WTC11 (cell line): ENCODE measurements at regions not wholly inside any gene's neighbourhood (a gene's known extent, or its start where the extent isn't known, plus 50 kb on each side); places are given as distances from the start of the nearest gene placed in this dataset.

Experiments used
- FOXJ3 ChIP-seq: sonication (generic); formaldehyde crosslinking; IDR thresholded peaks from 2 replicates; pipeline ENCODE4 v1.9.0; 2021; ENCODE audit warnings: missing genetic modification reagents, mild to moderate bottlenecking, borderline replicate concordance
- KAT7 ChIP-seq: sonication (generic); formaldehyde crosslinking; IDR thresholded peaks from 2 replicates; pipeline ENCODE4 v1.8.1; 2023; ENCODE audit warnings: missing genetic modification reagents, mild to moderate bottlenecking, borderline replicate concordance
- SP1 ChIP-seq: sonication (generic); formaldehyde crosslinking; conservative IDR thresholded peaks from 2 replicates; pipeline ENCODE4 v1.8.1; 2022; ENCODE audit warnings: missing genetic modification reagents
- TP53 ChIP-seq: sonication (generic); formaldehyde crosslinking; IDR thresholded peaks from 2 replicates; pipeline ENCODE4 v1.8.1; 2023; ENCODE audit warnings: mild to moderate bottlenecking, missing genetic modification reagents
- ZNF416 ChIP-seq: fragments of 250-450 bp; sonication (Bioruptor Pico); IDR thresholded peaks from 2 replicates; pipeline ENCODE4 v1.9.0; 2021; ENCODE audit warnings: mild to moderate bottlenecking, inconsistent platforms
- TF ChIP-seq, protein P1 (sequence below): sonication (generic); formaldehyde crosslinking; IDR thresholded peaks from 2 replicates; pipeline ENCODE4 v1.8.1; 2022; ENCODE audit warnings: missing genetic modification reagents, borderline replicate concordance
- TF ChIP-seq, protein P2 (sequence below): fragments of 200-600 bp; IDR thresholded peaks from 2 replicates; pipeline ENCODE4 v1.8.0; 2022; ENCODE audit warnings: antibody characterized with exemption
- TF ChIP-seq, protein P3 (sequence below): sonication (generic); formaldehyde crosslinking; IDR thresholded peaks from 2 replicates; pipeline ENCODE4 v1.8.1; 2023; ENCODE audit warnings: mild to moderate bottlenecking, missing genetic modification reagents, moderate library complexity
- TF ChIP-seq, protein P4 (sequence below): sonication (generic); formaldehyde crosslinking; IDR thresholded peaks from 2 replicates; pipeline ENCODE4 v1.8.0; 2023; ENCODE audit warnings: missing genetic modification reagents, mild to moderate bottlenecking, borderline replicate concordance
- TF ChIP-seq, protein P5 (sequence below): sonication (generic); formaldehyde crosslinking; IDR thresholded peaks from 2 replicates; pipeline ENCODE4 v1.8.1; 2023; ENCODE audit warnings: mild to moderate bottlenecking, missing genetic modification reagents, moderate library complexity

DNA sequence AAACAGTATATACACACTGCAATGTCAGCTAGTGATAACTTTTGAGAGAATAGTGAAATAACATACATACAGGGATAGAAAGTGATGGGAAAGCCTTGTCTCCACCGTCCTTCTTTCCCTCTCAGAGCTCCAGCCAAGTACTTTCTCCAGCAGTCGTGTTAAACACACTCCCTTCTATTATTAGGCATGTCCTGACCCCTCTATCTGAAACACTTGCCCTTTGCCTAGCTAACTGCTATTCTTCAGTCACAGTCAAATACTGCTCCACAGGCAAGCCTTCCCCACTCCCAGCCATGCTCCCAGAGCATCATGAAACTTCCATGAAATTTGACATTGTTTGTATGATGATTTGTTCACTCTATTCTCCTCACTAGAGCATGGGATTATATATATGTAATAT, 291.1 kb downstream of the TRIML1 start:
- TF ChIP-seq, protein P1, sequence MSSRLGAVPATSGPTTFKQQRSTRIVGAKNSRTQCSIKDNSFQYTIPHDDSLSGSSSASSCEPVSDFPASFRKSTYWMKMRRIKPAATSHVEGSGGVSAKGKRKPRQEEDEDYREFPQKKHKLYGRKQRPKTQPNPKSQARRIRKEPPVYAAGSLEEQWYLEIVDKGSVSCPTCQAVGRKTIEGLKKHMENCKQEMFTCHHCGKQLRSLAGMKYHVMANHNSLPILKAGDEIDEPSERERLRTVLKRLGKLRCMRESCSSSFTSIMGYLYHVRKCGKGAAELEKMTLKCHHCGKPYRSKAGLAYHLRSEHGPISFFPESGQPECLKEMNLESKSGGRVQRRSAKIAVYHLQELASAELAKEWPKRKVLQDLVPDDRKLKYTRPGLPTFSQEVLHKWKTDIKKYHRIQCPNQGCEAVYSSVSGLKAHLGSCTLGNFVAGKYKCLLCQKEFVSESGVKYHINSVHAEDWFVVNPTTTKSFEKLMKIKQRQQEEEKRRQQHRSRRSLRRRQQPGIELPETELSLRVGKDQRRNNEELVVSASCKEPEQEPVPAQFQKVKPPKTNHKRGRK (CRISPR knock-in tag): no peak
- TF ChIP-seq, protein P2, sequence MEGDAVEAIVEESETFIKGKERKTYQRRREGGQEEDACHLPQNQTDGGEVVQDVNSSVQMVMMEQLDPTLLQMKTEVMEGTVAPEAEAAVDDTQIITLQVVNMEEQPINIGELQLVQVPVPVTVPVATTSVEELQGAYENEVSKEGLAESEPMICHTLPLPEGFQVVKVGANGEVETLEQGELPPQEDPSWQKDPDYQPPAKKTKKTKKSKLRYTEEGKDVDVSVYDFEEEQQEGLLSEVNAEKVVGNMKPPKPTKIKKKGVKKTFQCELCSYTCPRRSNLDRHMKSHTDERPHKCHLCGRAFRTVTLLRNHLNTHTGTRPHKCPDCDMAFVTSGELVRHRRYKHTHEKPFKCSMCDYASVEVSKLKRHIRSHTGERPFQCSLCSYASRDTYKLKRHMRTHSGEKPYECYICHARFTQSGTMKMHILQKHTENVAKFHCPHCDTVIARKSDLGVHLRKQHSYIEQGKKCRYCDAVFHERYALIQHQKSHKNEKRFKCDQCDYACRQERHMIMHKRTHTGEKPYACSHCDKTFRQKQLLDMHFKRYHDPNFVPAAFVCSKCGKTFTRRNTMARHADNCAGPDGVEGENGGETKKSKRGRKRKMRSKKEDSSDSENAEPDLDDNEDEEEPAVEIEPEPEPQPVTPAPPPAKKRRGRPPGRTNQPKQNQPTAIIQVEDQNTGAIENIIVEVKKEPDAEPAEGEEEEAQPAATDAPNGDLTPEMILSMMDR: no peak
- TF ChIP-seq ZNF416 (CRISPR knock-in tag) (no peak), FOXJ3 (CRISPR knock-in tag) (no peak), KAT7 (CRISPR knock-in tag) (no peak), TP53 (no peak), SP1 (CRISPR knock-in tag) (no peak)
- TF ChIP-seq, protein P3, sequence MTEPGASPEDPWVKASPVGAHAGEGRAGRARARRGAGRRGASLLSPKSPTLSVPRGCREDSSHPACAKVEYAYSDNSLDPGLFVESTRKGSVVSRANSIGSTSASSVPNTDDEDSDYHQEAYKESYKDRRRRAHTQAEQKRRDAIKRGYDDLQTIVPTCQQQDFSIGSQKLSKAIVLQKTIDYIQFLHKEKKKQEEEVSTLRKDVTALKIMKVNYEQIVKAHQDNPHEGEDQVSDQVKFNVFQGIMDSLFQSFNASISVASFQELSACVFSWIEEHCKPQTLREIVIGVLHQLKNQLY (CRISPR knock-in tag): no peak
- TF ChIP-seq, protein P4, sequence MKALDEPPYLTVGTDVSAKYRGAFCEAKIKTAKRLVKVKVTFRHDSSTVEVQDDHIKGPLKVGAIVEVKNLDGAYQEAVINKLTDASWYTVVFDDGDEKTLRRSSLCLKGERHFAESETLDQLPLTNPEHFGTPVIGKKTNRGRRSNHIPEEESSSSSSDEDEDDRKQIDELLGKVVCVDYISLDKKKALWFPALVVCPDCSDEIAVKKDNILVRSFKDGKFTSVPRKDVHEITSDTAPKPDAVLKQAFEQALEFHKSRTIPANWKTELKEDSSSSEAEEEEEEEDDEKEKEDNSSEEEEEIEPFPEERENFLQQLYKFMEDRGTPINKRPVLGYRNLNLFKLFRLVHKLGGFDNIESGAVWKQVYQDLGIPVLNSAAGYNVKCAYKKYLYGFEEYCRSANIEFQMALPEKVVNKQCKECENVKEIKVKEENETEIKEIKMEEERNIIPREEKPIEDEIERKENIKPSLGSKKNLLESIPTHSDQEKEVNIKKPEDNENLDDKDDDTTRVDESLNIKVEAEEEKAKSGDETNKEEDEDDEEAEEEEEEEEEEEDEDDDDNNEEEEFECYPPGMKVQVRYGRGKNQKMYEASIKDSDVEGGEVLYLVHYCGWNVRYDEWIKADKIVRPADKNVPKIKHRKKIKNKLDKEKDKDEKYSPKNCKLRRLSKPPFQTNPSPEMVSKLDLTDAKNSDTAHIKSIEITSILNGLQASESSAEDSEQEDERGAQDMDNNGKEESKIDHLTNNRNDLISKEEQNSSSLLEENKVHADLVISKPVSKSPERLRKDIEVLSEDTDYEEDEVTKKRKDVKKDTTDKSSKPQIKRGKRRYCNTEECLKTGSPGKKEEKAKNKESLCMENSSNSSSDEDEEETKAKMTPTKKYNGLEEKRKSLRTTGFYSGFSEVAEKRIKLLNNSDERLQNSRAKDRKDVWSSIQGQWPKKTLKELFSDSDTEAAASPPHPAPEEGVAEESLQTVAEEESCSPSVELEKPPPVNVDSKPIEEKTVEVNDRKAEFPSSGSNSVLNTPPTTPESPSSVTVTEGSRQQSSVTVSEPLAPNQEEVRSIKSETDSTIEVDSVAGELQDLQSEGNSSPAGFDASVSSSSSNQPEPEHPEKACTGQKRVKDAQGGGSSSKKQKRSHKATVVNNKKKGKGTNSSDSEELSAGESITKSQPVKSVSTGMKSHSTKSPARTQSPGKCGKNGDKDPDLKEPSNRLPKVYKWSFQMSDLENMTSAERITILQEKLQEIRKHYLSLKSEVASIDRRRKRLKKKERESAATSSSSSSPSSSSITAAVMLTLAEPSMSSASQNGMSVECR: no peak
- TF ChIP-seq, protein P5, sequence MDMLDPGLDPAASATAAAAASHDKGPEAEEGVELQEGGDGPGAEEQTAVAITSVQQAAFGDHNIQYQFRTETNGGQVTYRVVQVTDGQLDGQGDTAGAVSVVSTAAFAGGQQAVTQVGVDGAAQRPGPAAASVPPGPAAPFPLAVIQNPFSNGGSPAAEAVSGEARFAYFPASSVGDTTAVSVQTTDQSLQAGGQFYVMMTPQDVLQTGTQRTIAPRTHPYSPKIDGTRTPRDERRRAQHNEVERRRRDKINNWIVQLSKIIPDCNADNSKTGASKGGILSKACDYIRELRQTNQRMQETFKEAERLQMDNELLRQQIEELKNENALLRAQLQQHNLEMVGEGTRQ (CRISPR knock-in tag): no peak
